ENCODE measurements at regions not wholly inside any gene's neighbourhood (a gene's known extent, or its start where the extent isn't known, plus 50 kb on each side); places are given as distances from the start of the nearest gene placed in this dataset.
A peak's percentile ranks its signal among the peaks of the same experiment; 100 is the strongest.
"Not testable (repeated sequence)": the region's sequence is repeated elsewhere in the genome, so short reads cannot be mapped to it uniquely, and the experiment has no call there.

DNA sequence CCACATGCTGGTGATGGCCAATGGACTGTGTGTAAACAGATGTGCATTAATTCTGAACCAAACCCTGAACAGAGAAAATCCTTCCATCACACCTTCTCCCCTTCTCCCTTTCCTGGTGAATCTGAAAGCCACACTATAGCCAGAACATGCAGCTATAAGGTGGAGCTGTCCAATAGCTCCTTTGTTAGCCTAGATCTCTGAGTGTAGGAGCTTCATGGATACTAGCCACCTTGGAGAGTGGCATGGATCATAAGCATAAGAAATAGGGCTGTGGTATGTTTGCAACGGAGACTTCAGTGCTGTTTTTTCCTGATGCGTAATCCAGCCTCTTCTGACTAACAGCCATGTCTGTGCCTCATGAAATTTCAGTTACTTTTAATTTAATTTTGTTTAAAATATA lies 364.5 kb downstream of the BTG1 start:
- DNase-seq = peak; percentile 7

GRCh38 chr12:91778938-91779400 lies 366.7 kb downstream of the BTG1 start:
- peak; percentile 61 for DNase-seq

GRCh38 chr12:91778091-91778832 lies 367.4 kb downstream of the BTG1 start:
- peak; percentile 17 for DNase-seq

DNA sequence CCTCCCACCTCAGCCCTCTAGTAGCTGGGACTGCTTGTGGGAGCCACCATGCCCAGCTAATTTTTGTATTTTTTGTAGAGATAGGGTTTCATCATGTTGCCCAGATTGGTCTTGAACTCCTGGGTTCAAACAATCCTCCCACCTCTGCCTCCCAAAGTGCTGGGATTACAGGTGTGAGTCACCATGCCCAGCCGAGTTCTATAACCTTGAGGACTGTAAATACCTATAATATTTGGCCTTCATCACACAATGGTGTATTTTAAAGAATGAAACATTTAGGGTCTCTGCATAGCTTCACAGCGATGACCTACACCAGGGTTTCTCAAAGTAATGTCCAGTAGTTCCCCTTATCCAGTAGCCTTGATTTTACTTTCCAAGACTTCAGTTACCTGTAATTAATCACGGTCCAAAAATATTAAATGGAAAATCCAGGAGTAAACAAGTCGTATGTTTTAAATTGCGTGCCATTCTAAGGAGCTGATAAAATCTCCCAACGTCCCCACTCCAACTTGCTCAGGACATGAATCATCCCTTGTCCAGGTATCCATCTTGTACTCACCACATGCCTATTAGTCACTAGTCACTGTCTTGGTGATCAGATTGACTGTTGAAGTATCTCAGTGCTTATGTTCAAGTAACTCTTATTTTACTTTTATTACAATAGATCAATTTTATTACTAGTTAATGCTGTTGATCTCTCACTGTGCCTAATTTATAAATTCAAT lies 368.2 kb downstream of the BTG1 start:
- no peak for DNase-seq

DNA sequence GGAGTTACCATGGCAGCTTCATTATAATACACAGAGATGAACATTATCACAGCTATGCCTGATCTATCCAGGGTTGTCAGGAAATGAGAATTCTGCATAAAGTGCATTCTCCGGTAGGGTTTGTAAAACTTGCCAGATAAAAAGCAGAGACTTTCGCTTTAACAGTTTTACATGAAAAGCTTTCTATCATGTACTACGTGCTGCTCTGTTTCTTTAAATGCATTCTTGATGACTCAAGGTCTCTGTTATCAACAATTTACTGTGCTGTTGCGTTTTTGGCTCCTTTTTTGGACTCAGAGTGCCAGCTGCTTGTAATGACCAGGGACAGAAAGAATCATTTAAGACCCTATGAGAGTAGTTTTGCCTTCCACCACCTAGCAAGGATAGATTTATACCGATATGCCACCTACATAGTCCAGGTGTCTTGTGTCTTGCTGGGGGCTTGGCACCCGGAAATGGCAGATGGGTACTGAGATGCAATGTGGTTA lies 371.2 kb downstream of the BTG1 start:
- no peak for DNase-seq

GRCh38 chr12:91773749-91774429 lies 371.8 kb downstream of the BTG1 start:
- no peak for DNase-seq

- no peak for DNase-seq
These were observed 373.2 kb downstream of the BTG1 start for GRCh38 chr12:91772411-91772810.

GRCh38 chr12:91769736-91770135 lies 375.9 kb downstream of the BTG1 start:
- no peak for DNase-seq

DNA sequence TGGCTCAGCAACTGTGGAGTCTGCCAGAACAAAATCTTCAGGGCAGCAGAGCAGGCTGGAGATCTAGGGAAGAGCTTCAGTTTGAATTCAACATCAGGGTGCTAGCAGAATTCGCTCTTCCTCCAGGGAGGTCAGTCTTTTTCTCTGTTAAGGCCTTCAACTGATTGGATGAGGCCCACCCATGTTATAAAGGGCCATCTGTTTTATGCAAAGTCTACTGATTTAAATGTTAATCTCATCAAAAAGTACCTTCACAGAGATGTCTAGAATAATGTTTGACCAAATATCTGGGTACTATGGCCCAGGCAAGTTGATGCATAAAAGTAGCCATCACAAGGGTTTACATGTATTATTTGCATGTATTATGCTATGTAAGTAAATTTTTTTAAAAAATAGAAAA lies 378.4 kb downstream of the BTG1 start:
- DNase-seq = no peak

DNA sequence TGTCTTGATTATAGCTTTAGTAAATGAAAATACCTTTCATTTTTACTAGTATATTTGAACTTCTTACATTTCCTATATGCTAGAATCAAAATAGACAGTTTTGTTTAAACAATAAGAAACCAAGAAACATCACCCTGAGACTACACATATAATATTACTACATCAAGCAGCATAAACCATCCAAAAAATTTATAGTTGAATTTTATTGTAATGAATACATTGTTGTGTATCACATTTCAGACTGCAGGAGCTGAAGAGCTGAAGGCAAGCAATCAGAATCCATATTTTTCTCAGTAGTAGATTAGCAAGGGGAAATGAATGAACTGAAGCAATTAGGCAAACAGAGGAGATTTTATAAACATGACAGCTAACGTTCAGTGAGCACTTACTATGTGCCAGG lies 379.2 kb downstream of the BTG1 start:
- DNase-seq = no peak

- DNase-seq = no peak
These were observed 381.8 kb downstream of the BTG1 start for GRCh38 chr12:91763654-91764370.

DNA sequence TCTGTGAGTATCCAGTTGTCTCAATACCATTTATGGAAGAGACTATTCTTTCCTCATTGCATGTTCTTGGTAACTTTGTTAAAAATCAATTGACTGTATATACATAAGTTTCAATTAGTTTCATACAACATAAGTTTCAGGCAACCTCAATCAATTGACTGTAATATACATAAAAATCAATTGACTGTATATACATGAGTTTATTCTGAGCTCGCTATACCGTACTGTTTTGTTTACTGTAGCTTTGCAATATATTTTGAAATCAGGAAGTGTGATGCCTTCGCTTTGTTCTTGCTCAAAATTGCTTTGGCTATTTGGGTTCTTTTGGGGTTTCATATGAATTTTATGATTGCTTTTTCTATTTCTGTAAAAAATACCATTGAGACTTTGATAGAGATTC lies 392.0 kb downstream of the BTG1 start:
- DNase-seq = no peak

DNA sequence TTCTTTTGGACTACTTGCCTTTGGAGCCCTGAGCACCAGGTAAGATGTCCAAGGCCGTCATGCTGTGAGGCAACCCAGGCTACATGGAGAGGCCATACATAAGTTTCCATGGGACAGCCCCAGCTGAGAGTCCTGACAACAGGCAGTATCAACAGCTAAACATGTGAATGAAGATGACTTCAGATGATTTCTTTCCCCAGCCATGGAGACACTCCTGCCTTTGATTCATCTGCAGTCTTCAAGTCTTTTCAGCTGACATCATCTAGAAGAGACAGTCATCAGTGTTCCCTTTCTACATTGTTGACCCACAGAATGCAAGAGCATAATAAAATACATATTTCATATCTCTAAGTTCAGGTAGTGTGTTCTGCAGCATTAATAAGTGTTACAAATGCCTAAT lies 398.7 kb downstream of the BTG1 start:
- DNase-seq = no peak

DNA sequence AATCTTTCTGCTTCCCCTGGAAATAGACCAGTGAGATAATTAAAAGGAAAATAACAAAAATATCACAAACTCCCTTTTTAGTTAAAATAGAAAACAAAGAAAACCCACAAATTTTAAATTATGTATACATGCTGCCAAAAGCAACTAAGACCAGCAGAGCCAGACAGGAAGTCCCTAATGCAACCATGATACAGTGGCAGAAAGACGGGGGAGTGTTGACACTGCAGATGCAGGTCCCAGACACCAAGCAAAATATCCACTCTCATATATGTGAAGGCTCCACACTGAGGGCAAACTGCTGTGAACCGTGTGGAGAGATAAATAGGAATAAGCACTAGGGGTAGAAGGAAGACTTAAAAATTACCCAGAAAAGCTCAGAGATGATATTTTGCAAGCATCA lies 401.0 kb downstream of the BTG1 start:
- DNase-seq = no peak

DNA sequence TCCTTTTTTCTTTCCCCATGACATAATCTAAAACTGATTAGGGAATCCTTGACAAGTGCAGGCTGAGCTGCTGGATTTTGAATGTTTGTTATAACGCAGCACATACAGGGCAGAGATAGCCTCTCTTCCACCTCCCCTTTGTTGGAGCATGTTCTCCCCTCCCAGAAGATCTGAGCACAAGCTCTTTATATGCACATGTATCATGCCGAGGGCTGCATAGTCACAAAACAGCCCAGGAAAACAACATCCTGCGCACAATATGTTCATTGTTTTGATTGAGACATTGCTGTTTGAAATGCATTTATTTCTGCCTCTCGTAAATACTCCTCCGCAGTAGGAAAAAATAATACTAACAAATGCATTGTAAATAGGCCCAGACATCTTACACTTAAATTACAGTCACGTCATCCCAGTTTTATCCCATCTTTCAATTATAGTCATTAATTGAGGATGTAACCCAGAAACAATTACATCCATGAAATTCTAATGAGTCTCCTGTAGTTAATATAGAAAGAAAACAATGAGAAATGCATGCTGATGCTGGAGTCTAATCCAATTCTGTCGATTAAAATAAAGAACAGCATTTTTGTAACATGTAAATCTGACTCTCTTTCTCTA lies 401.8 kb downstream of the BTG1 start:
- DNase-seq = no peak

DNA sequence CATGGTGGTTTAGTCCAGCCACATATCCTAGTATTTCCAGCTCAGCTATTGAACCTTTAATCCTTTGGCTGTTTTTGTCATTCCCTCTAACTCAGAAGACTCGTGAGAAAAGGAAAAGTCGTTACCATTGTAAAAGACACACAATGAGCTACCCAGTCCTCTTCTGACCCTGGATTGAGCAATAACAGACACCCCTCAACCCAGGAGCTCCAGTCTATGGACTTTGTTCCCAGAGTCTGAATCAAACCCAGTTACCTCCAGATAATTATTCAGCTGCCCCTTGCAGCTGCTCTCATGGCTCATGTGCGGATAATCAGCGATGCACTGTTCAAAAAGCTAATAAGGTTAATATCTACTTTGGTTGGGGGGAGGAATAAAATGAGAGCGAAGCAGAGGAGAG lies 402.4 kb downstream of the BTG1 start:
- DNase-seq = no peak

DNA sequence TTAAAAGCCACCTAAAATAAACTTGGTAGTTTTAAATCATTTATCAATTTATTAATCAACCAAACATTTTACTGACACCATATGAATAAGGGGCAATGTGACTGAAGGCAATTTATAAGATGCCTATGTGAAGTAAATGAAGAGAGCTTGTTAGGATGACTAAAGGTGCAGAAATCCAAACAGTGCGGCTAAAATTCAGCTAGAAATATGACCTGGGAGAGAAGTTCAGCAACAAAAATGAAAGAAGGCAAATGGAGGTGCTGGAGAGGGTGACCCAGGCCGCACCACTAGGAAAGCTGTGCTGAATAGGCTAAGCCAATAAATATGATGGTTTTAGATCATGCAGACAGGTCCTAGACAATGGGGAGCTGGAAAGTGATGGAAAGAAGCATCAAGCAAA lies 403.7 kb downstream of the BTG1 start:
- DNase-seq = no peak

DNA sequence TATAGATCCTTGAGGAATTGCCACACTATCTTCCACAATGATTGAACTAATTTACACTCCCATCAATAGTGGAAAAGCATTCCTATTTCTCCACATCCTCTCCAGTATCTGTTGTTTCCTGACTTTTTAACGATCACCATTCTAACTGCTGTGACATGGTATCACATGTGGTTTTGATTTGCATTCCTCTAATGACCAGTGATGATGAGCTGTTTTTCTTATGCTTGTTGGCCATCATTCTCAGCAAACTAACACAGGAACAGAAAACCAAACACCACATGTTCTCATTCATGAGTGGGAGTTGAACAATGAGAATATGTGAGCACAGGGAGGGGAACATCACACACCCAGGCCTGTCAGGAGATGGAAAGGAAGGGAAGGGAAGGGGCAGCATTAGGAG lies 411.8 kb downstream of the BTG1 start:
- DNase-seq = not testable (repeated sequence)

- DNase-seq = no peak
These were observed 413.6 kb downstream of the BTG1 start for GRCh38 chr12:91732086-91732485.

DNA sequence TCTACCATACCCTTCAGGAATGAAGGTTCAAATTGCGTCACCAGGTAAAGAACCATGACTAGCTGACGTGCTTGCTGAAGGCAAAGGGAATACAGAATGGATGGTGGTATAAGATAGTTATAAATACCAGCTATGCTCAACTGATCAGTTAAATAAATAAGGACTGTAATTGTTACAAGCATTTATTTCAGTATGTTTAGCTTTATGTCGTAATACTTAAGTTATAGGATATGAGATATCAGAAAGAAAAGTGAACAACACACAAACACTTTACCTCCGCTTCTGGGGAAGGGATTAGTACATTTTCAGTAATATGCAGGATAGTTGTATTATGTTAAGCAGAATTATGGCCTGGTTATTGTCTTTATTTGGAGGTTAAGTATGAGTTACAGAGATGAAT lies 416.1 kb downstream of the BTG1 start:
- DNase-seq = no peak

- DNase-seq = no peak
These were observed 422.5 kb downstream of the BTG1 start for GRCh38 chr12:91723191-91723590.

GRCh38 chr12:91722072-91722471 lies 423.6 kb downstream of the BTG1 start:
- DNase-seq = no peak

Measured in dermis blood vessel endothelial cell (primary cell).